ENCODE measurements at regions not wholly inside any gene's neighbourhood (a gene's known extent, or its start where the extent isn't known, plus 50 kb on each side); places are given as distances from the start of the nearest gene placed in this dataset.

DNA sequence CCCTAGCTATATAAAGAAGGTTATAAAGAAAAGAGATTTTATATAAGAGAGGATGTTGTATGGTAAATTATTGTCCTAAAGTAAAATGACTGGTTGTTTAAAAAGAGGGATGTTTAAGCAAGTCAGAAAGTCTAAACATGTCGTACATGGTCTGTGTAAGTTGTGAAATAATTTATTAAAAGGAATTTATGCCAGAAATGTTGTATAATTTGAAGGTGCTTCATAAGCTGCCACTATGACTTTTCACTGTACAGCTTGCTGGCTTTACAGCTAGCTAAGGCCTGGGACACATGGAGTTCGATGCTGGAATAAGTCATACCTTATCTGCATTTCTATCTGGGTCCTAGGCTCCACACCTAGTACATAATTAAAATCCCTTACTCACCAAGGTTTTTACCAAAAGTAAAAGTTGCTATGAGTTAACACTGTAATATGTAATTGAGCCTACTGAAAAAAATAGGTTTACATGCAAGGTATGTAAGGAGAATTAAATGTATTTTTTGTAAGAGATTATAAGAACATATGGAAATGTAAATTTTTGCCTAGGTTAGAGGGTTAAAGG is 59.0 kb upstream of the EDEM3 start:
- no peak for DNase-seq

DNA sequence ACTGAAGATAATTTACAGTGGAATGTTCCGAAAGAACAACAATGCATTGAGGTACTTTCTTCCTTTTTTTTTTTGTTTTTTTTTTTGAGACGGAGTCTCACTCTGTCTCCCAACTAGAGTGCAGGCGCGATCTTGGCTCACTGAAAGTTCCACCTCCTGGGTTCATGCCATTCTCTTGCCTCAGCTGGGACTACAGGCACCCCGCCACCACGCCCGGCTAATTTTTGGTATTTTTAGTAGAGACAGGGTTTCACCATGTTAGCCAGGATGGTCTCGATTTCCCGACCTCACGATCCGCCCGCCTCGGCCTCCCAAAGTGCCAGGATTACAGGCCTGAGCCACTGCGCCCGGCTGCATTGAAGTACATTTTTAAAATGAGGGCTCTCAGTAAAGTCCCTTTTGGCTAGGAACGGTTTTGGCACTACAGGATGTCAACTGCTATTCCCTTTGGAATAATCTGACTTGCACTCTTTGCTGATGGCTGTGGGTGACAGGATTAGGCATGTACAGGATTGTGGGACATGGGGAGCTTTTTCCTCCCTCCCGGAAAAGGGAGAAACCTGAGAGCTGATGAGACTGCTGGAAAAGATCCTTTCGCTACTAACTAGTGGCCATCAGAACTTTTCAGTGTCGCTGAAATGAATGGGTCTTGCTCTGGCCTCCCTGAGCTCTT is 56.9 kb upstream of the EDEM3 start:
- DNase-seq = no peak

DNA sequence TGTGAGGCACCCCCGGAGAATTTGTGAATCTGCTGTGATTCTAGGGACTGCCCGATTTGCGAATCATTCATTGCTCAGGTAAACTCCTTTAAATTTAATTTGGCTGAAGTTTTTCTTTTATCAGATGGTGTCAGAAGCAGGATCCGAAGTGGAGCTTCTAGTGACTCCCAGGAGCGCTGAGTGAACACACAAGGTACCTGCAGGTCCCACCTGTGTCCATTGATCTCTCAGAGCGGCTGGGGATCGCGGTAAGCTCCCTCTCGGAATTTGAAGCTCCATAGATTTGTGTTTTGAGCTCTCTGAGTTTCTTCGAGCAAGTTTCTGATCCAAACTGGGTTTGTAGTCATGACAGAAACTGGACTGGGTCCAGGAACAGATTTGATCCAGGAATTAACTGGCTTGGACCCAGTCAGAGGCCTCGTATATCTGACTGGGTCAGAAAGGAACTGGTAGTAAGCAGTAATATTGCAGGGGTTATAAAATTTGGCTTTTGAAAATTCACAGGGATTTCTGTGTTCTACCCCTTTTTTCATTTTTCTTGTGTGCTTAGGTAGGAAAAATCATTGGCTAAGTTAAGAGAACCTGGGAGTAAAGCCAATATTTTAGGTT is 56.2 kb upstream of the EDEM3 start:
- no peak for DNase-seq

DNA sequence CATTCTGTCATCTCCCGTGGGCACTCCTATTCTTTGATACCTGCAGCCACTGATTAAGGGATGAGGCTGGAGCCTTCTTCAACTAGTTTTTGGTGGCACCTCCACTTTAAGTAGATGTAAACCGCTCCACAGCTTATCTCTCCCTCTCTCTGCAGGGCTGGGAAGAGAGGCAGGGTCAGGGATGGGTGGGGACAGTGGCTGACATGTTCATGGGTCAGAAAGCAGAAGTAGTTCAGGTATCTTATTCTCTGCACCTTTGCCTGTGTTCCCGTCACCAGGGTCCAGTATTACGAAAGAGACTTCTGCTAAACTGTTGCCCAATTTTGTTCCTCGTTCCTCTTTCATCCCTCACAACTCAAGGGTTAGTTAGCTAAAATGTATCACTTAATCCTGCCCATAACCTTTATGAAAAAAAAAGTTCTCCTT is 51.7 kb upstream of the EDEM3 start:
- no peak for DNase-seq

DNA sequence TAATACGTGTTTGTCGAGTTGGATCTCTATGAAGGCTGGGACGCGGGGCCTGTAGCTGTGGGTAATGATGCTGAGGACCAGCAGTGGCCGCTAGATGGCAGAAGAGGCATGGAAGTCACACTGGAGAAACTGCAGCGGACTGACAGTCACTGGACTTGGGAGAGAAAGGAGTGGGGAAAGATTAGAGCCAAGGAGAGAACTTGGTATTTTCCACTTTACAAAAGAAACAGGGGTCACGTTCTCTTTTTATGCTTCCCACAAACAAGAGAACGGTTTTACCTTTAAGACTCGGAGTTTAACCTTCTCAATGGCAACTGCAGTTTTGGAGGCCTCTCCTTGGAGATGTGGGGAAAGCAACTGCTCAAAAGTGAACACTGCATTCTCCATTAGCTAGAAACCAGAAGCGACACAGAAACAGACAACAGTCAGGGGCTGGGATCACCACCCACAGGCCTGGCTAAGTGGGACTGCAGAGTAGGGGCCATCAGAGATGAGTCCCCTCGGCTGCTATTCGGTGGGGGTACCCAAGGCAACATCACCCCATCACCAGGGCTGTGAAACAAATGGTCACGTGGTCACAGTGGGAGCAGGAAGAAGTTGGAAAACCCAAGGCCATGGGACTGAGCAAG is 51.1 kb upstream of the EDEM3 start:
- DNase-seq = peak in 1 of 2 experiments; percentile 74

Data from SW 1271 (cell line).